Heart left ventricle (tissue), 16 donors: ENCODE measurements at regions not wholly inside any gene's neighbourhood (a gene's known extent, or its start where the extent isn't known, plus 50 kb on each side); places are given as distances from the start of the nearest gene placed in this dataset.

Experiments used
- ATAC-seq, 4 donors: fragments of 200-7000 bp; cut with Tn5 transposase; one replicate each; pipeline ENCODE4 v1.9.1; 2020 to 2022; ENCODE audit warnings: moderate library complexity in 4 of 4, mild to moderate bottlenecking in 3 of 4, moderate number of reproducible peaks in 1 of 4
- DNase-seq, 5 donors: peaks; one replicate each; pipeline ENCODE4 v3.0.0-alpha.2; 2020
- H3K27ac ChIP-seq, 12 donors: fragments of 200-600 bp; sonication (generic) in 4 of 12; one replicate each; pipeline versions ENCODE4 v1.5.0 to v1.8.0; 2016 to 2022; ENCODE audit warnings: mild to moderate bottlenecking in 2 of 12
- H3K27me3 ChIP-seq, 9 donors: fragments of 200-600 bp; sonication (generic) in 2 of 9; one replicate each; pipeline versions ENCODE4 v1.5.1 to v1.8.0; 2016 to 2022; ENCODE audit warnings: mild to moderate bottlenecking in 3 of 9
- H3K36me3 ChIP-seq, 9 donors: fragments of 200-600 bp; sonication (generic) in 2 of 9; one replicate each; pipeline versions ENCODE4 v1.5.0 to v1.8.0; 2018 to 2022; ENCODE audit warnings: mild to moderate bottlenecking in 2 of 9
- H3K4me1 ChIP-seq, 12 donors: fragments of 200-600 bp; sonication (generic) in 4 of 12; one replicate each; pipeline versions ENCODE4 v1.5.0 to v1.8.0; 2016 to 2022; ENCODE audit warnings: mild to moderate bottlenecking in 3 of 12
- H3K4me3 ChIP-seq, 12 donors: fragments of 200-600 bp; sonication (generic) in 4 of 12; one replicate each; pipeline versions ENCODE4 v1.5.0 to v1.8.0; 2017 to 2022; ENCODE audit warnings: mild to moderate bottlenecking in 9 of 12, moderate library complexity in 4 of 12
- H3K9me3 ChIP-seq, 12 donors: fragments of 200-600 bp; sonication (generic) in 4 of 12; one replicate each; pipeline versions ENCODE4 v1.5.0 to v1.8.0; 2016 to 2022; ENCODE audit warnings: mild to moderate bottlenecking in 1 of 12
- POLR2A ChIP-seq, 2 donors: fragments of 450-650 bp; IDR thresholded peaks; one replicate each; pipeline ENCODE4 v1.6.1; 2017; ENCODE audit warnings: antibody characterized with exemption in 2 of 2, mild to moderate bottlenecking in 2 of 2, moderate library complexity in 2 of 2
- WGBS, 4 donors: extraction: QIAGEN DNeasy Blood & Tissue Kit in 2 of 4; methylation state at CpG; one replicate each; pipeline versions ENCODE4 v1.1.5 to v1.1.7; 2013 to 2018; 5-methylcytosine and 5-hydroxymethylcytosine counted together
- intact Hi-C, 10 donors: fragments of 100-400 bp; cut with DNase I; formaldehyde crosslinking; loops; one replicate each; pipeline versions ENCODE4 v1.11.1 to v1.14.2; 2022
- TF ChIP-seq, protein P1 (sequence below), 12 donors: fragments of 200-600 bp; sonication (generic) in 4 of 12; IDR thresholded peaks; one replicate each; pipeline versions ENCODE4 v1.5.0 to v1.8.0; 2018 to 2022; ENCODE audit warnings: antibody characterized with exemption in 12 of 12, mild to moderate bottlenecking in 5 of 12
- donor health status: ischemic (EF 13 %, LVEDD 7.1; RV severe dilation, severe dysfunction).
- donor health status: healthy with polysubstance abuse.
- donor health status: DM: no; HTN: yes; CAD: no.
- donor health status: DM: no; HTN: no; CAD: no.
- donor health status: ischemic (EF 25% LVEDD 6.9; RV normal size, moderate dysfunction).
- donor health status: ischemic (EF 25% LVEDD 5.7; RV mildly dilated, moderate dysfunction).
- donor health status: healthy.
- donor health status: DM: yes; HTN: yes; CAD: no.
- donor health status: ischemic (EF 35%, LVEDD 5.7; RV mildly dilated, moderate dysfunction).
- donor health status: nonischemic (EF 11% LVEDD 7.7; RV severe dilation, severe dysfunction).
- donor health status: DM: yes; HTN: yes; CAD: no.
- donor health status: PGD.
- donor health status: ischemic (EF 29% LVEDD 5.4; RV normal size, mild dysfunction).
- donor health status: nonischemic (EF 23%, LVEDD 6.1; RV moderate dilation, normal function).

DNA sequence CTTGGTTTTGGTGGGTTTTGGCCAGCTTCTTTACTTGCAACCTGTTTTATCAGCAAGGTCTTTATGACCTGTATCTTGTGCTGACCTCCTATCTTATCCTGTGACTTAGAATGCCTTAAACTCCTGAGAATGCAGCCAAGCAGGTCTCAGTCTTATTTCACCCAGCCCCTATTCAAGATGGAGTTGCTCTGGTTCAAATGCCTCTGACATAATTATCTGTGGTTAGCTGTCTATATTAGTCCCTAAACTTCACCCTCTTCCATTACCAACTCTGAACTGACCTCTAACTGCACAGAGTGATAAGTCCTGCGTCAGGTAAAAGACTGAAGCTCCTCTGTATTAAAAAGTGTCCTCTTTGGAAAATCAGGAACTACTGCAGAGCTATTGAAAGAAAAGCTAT, 61.9 kb upstream of the CD96 start:
- no peak for TF ChIP-seq POLR2A (IDR thresholded peaks at IDR 0.05)
- TF ChIP-seq, protein P1, sequence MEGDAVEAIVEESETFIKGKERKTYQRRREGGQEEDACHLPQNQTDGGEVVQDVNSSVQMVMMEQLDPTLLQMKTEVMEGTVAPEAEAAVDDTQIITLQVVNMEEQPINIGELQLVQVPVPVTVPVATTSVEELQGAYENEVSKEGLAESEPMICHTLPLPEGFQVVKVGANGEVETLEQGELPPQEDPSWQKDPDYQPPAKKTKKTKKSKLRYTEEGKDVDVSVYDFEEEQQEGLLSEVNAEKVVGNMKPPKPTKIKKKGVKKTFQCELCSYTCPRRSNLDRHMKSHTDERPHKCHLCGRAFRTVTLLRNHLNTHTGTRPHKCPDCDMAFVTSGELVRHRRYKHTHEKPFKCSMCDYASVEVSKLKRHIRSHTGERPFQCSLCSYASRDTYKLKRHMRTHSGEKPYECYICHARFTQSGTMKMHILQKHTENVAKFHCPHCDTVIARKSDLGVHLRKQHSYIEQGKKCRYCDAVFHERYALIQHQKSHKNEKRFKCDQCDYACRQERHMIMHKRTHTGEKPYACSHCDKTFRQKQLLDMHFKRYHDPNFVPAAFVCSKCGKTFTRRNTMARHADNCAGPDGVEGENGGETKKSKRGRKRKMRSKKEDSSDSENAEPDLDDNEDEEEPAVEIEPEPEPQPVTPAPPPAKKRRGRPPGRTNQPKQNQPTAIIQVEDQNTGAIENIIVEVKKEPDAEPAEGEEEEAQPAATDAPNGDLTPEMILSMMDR (IDR thresholded peaks at IDR 0.05), result no peak
- Histone ChIP-seq H3K4me1 (no peaks in the 10 kb centered on the region), H3K4me3 (no peak overlapping the region), H3K27me3 (no peaks in the 10 kb centered on the region), H3K9me3 (peaks cover 0 to 3% (median 0%) of the 10 kb centered on the region in 12 donors), H3K27ac (no peak overlapping the region), H3K36me3 (no peaks in the 10 kb centered on the region)
- no peak for DNase-seq
- intact Hi-C loops, result no loop called here
- 74 to 92% (median 83%) methylated on average over 1 of the region's 1 CpG for WGBS, 4 donors
- ATAC-seq, result no peak

DNA sequence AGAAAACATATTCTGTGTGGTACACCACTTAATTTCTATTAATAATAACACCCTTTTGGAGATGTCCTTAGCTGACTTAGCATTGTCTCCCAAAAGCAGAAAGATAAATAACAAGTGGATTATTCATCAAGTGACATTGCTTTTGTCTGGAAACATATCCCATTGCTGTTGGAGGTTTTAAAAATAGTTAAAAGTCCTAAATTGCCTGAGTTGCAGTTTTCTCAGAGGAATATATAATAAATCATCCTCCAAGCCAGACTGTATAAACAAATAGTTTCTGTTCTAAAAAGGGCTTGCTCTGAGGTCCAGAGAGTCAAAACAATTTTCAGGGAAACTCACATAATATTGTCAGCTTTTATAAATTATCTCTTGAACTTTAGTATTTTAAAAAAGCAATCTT, 60.4 kb upstream of the CD96 start:
- Histone ChIP-seq H3K9me3 (peaks cover 0 to 3% (median 0%) of the 10 kb centered on the region in 12 donors), H3K27ac (no peak overlapping the region), H3K27me3 (no peaks in the 10 kb centered on the region), H3K4me1 (no peaks in the 10 kb centered on the region), H3K36me3 (no peaks in the 10 kb centered on the region), H3K4me3 (no peak overlapping the region)
- no peak for DNase-seq
- TF ChIP-seq, protein P1 (IDR thresholded peaks at IDR 0.05), result no peak
- no peak for TF ChIP-seq POLR2A (IDR thresholded peaks at IDR 0.05)
- ATAC-seq, result no peak
- intact Hi-C loops, result no loop called here

DNA sequence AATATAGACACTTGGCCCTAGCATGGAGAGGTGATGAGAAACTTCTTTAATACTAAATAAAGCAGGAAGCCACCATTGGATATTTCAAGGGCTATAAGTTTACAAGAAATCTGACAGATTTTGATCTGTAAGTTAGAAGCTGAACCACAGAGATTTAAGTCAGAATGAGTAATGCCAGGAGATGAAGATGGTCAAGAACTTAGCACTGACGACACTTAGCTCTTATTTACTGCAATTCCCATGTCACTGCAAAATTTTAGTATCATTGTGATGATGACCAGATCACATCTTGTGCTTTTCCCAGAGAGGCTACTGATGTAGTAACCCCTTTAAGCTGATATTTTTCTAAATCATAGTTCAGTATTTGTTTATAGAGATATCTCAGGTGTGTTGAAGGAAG, 59.4 kb upstream of the CD96 start:
- H3K27me3 ChIP-seq, result no peaks in the 10 kb centered on the region
- H3K36me3 ChIP-seq, result no peaks in the 10 kb centered on the region
- no peak for ATAC-seq
- intact Hi-C loops, result no loop called here
- no peak overlapping the region for H3K4me3 ChIP-seq
- no peaks in the 10 kb centered on the region for H3K4me1 ChIP-seq
- TF ChIP-seq, protein P1 (IDR thresholded peaks at IDR 0.05), result no peak
- no peak for TF ChIP-seq POLR2A (IDR thresholded peaks at IDR 0.05)
- DNase-seq, result no peak
- no peak overlapping the region for H3K27ac ChIP-seq
- H3K9me3 ChIP-seq, result peaks cover 0 to 4% (median 0%) of the 10 kb centered on the region in 12 donors
- 74 to 83% (median 79%) methylated on average over 1 of the region's 1 CpG for WGBS, 4 donors

DNA sequence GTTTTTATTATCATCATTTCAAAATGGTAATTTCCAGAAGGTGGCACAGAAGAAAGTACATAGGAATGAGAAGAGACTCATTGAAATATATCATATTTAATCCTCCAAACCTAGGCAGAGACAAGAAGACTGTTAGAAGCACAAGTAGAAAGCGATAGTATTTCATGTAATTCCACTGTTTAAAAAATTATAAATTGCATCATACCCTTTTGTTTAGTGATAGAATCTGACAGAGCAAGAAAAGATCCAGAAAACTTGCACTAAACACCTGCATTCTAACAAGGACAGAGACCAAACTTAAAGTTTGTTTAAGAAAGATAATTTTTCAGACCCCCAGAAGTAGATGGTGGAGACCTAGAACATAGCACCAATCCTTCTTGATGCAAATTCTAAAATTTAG, 56.9 kb upstream of the CD96 start:
- H3K36me3 ChIP-seq, result no peaks in the 10 kb centered on the region
- intact Hi-C loops, result no loop called here
- WGBS, 4 donors, result 83 to 89% (median 85%) methylated on average over 1 of the region's 1 CpG
- TF ChIP-seq POLR2A (IDR thresholded peaks at IDR 0.05), result no peak
- TF ChIP-seq, protein P1 (IDR thresholded peaks at IDR 0.05), result no peak
- H3K4me1 ChIP-seq, result no peaks in the 10 kb centered on the region
- peaks cover 0 to 4% (median 0%) of the 10 kb centered on the region in 12 donors for H3K9me3 ChIP-seq
- H3K27me3 ChIP-seq, result no peaks in the 10 kb centered on the region
- ATAC-seq, result no peak
- DNase-seq, result no peak
- no peak overlapping the region for H3K27ac ChIP-seq
- H3K4me3 ChIP-seq, result no peak overlapping the region
